Activated T-cell treated with anti-CD3 and anti-CD28 coated beads for 48 hours (primary cell): ENCODE measurements at regions not wholly inside any gene's neighbourhood (a gene's known extent, or its start where the extent isn't known, plus 50 kb on each side); places are given as distances from the start of the nearest gene placed in this dataset.
A peak's percentile ranks its signal among the peaks of the same experiment; 100 is the strongest.

Experiments used
- DNase-seq: peaks from one replicate; pipeline ENCODE4 v3.0.0-alpha.2; 2020; ENCODE audit warnings: low read depth

- no peak for DNase-seq
Observed at GRCh38 chr2:176470713-176471112, 201.5 kb downstream of the MTX2 start.

GRCh38 chr2:176471949-176472348 is 202.7 kb downstream of the MTX2 start:
- no peak for DNase-seq

- DNase-seq, result no peak
Observed at GRCh38 chr2:176473177-176473576, 203.9 kb downstream of the MTX2 start.

DNA sequence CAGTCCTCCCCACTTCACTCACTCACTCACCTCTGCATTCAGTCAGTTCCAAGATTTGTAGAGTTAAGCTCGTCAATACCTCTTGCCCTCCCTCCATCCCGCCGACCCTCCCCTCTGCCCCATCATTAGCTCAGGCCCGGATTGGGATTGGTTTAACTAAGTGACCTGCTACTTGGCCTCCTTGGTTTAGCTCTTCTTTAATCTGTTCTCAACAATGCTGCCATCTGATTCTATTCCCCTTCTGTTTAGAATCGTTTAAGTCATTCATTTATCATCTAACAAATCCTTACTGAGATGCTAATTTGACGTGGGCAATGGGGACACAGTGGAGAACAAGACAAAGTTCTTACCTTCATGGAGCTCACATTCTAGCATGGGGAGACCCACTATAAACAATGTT is 204.6 kb downstream of the MTX2 start:
- DNase-seq, result no peak

GRCh38 chr2:176477336-176477735 is 208.1 kb downstream of the MTX2 start:
- DNase-seq, result no peak

GRCh38 chr2:176479961-176480360 is 210.7 kb downstream of the MTX2 start:
- DNase-seq, result no peak

DNA sequence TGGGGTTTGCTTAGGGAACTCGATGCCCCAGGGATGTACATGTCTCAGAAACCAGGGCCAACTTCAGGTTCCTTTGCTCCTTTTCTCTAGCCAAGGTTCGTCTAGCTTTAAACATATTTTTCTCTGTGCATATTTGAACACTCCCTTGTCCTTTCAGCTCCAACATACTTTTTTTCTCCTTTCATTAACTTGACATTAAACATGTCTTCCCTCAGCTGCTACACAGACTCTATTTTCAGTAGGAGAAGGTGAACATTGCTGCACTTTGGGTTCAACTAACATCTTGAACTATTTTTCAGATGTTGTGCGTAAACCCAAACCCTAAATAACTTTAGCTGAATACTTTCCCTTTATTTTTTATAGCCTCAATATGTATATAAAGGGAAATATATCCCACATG is 212.9 kb downstream of the MTX2 start:
- DNase-seq, result no peak

DNA sequence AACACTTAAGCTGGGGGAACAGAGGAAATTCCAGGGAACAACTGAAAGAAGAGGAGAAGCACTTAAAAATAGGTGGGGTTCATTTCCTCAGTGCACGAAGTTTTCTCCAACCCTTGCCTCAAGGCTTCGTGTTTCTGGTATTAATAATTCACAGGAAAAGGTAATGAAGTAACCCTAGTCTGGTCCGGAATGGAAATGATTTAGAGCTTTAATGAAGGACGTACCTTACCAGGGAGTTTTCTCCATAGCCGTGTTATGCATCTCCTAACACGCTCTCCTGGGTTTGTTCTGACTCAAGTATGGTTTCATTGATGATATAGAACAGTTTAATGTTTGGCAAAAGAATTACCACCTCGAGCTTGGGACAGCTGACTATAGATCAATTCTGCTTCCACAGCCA is 214.2 kb downstream of the MTX2 start:
- no peak for DNase-seq

DNA sequence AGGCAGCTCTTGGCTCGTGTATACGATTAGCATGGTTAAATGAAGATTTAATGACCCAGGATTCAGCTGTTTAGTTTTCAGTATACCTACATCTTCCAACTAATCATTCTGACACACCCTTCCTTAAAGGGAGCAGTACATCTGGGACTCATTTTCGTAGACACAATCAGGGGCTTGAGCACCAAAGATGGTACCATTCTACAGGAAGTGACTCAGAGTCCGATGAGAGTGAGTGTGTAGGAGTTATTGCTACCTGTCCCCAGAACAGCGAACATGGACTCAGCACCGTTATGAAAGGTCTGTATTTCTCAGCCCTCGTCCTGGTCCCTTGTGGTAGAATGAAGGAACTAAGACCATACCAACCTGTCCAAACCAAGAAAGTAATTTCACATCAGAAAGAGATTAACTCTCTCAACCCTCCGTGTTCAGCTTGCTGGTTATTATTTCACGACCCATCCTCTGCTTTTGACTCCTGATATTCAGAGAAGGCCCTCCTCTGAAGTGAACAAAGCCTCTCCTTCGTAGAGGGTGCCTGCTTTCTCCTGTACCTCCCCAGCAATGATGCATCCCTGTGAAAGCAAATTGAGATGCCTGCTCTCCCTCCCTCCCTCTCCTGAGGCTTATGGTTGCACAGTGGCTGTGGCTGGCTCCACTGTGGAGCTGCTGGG is 214.8 kb downstream of the MTX2 start:
- no peak for DNase-seq

DNA sequence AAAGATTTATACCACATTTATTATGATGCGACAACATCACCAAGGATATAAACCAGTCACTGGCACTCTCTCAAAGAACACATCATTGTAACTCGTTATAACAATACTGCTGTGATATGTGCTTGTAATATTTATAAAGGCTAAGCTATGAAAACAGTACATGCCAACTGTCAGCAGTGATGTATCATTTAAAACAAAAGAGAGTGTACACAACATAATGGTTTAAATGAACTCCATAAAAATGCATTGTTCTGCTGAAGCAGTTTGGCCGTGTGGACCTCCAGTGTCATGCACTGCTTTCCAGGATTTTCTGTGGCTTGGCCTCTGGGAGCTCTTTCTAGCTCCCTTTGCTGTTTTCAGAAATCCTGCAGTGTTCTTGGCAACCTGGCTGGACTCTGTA is 215.6 kb downstream of the MTX2 start:
- no peak for DNase-seq

- DNase-seq, result no peak
Observed at GRCh38 chr2:176488431-176488830, 219.2 kb downstream of the MTX2 start.

DNA sequence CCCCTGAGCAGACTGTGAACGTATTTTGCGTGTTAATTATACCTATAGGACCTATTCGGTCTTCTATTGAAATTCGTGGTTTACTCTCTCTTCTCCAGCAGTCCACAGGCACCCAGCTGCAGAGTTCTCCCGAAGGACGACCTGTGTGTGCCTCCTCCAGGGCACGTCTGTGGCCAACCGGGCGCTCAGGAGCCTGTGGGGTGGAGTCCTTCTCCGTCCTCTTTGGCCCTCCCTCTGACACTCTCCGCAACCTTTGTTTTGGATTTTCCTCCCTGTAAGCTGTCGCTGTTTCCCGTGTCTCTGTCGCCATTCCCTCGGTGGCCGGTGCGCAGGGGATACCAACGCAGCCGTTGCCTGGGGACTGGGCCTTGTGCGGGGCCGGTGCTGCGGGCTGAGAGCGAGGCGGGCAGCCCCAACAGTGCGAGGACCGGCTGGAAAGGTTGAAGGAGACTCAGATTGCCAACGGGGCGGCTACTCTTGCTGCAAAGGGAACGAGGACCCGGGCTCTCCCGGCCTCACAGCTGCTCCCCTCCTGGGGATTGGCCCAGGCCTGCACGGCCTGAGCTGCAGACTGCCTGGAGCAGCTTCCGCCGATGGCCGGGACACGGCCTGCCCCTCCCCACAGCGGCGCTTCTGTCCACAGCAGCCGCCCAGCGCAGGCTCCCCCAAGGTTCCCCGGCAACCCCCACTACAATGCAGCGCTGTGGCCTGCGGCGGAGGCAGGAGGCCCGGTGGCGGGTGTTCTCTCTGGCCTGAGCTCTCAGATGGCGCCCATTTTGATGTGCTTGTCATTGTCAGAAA is 221.0 kb downstream of the MTX2 start:
- DNase-seq, result no peak

- DNase-seq, result peak; percentile 23
Observed at GRCh38 chr2:176491172-176491904, 222.1 kb downstream of the MTX2 start.

GRCh38 chr2:176492583-176492982 is 223.3 kb downstream of the MTX2 start:
- DNase-seq, result no peak

DNA sequence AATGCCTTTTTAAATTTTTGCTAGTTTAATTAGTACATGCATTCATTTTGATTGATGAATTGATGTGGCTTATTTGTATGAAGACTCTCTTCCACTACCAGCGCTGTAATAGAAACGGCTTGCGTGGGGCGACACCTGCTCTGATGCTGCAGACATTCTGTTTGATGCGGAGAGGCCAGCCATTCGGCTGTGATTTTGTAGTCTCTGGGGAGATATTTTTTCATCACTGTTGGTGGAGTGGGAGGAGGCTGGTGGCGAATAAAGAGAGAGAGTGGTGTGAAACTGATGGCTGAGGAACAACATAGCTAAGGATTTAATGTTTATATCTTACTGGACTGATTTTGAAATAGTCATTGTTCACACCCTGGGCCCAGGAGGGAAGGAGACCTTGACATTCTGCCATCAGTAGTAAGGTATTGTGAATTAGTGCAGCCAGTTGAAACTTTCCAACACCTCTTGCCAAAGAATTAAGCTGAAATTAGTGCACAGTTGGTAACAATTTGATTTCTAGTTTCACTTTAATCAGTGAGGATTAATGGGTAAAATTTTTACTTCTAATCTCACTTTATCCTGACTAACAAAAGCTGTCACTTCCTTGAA is 224.1 kb downstream of the MTX2 start:
- DNase-seq, result no peak

DNA sequence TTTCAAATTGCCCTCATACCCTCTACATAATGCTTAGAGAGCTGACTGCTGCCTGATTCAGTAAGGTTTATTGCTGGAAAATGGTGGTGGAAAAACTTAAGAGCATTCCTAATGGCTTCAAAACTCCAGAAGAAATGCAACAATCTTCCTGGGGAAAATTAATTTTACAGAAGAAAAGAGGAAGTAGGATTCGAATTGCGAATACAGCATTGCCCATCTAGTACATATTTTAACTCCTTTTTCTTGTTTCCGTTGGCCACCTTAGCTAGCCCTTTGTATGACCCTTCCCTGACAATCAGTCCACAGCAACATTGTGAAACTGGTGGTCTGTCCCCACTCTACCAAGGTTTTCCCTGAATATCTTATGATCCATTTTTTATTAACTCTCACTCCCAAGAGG is 224.7 kb downstream of the MTX2 start:
- DNase-seq, result no peak

DNA sequence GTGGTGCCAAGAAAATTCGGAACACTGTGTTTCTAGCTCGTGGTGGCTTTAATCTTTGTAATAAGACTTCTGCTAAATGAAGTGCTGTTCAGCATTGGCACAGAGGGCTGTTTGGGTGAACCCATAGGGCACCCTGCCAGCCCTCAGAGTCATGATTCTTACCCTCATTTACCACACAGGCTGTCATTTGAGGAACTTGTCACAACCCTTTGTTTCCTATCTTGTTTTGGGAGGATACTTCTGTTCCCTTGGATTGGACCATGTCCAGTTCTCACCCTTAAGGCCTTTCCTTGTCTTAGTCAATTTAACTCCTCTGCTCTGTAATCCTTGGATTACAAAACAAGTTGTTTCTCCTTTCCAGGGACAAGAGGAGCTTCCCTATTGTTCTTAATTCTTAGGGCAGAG is 225.7 kb downstream of the MTX2 start:
- no peak for DNase-seq

DNA sequence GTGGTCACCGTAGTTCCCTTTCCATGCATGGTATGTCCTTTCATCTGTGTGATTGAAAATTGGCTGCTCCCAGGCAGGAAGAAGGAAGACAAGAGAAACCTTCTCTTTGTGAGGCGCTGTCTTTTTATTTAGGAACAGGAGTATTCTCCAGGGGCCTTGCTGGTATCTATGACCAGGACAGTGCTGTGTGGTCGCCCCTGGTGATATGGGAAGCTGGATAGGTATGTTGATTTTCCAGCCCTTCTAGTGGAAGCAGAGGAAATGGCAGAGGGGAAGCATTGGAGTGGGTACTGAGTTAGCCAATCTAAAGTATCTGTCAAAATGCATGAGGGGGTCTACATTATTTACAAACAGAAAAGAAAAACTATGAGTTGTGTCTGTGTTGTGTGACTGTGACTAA is 226.6 kb downstream of the MTX2 start:
- DNase-seq, result no peak

DNA sequence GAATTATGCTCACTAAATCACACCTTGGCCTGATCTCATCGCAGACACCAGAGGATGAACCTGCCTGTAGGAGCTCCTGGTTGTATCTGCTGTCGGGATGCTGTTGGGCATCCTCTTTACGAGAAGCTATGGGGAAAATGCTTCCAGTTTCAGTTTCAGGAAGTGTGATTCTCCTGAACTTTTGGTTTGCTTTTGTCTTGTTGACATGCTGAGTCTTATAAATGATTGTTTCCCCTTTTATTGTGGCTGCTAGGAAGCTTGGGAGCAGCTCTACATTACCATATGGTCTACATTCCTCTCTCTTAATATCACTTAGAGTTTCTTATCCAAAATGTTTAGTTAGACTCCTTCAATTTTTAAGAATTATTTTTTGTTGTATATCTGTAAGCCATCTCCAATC is 227.5 kb downstream of the MTX2 start:
- no peak for DNase-seq

DNA sequence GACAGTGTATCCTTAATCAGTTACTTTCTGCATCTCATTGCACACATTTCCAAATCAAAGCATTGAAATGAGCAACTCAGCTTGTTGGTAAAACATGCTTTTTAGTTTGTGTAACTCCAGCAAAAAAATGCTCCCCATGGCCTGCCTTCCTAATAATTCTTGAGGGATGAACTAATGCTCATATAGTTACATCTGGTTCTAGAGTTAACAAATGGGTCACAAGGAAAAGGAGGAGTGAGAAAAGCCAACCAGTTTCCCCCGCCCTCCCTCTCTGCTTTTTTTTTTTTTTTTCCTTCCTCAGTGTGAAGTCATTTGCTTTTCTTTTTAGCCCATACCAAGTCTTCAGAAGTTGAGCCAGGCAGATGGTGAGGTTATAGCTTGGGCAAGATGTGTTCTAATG is 231.7 kb downstream of the MTX2 start:
- DNase-seq, result no peak

GRCh38 chr2:176501617-176502016 is 232.4 kb downstream of the MTX2 start:
- no peak for DNase-seq

DNA sequence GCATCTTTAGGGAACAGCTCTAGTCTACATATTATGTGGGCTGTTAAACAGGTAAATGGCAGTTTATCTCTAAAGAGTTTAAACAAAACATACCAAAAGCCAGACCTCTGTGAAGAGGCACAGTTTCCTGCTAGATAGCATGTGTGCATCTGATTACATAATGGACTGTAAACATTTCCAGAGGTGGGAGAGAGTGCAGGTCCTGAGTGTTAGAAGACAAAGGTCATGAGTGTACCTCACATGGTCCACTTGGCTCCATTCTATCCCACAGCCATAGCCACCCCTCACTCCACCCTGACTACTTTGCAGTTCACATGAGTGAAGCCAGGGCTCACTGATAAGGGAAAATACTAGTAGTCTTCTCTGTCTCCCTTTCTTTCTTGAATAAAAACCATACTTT is 233.4 kb downstream of the MTX2 start:
- DNase-seq, result no peak

- DNase-seq, result no peak
Observed at GRCh38 chr2:176503776-176504175, 234.5 kb downstream of the MTX2 start.
